DMS53 treated with DMSO at 0.1 percent for 48 hours (cell line): ENCODE measurements at regions not wholly inside any gene's neighbourhood (a gene's known extent, or its start where the extent isn't known, plus 50 kb on each side); places are given as distances from the start of the nearest gene placed in this dataset.
A peak's percentile ranks its signal among the peaks of the same experiment; 100 is the strongest.
"Not testable (repeated sequence)": the region's sequence is repeated elsewhere in the genome, so short reads cannot be mapped to it uniquely, and the experiment has no call there.

ENCODE experiments used
- DNase-seq: peaks from one replicate; lab custom pipeline; 2025; ENCODE audit not compliant: unreplicated experiment; lab: John Stamatoyannopoulos, UW

DNA sequence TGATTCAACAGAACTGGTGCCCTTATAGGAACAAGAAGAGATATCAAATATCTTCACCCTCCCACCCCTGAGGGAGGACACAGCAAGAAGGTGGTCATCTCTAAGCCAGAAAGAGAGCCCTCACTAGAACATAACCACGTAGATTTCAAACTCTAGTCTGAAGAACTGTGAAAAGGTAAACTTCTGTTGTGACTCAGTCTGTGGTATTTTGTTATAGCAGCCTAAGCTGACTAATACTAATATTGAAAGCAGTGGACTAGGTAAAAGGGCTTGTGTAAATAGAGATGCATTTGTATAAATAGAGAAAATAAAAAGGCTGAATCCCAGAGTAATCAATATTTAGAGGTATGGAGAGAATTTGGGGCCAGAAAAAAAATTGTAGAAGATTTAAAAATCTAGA is 157.6 kb upstream of the CCNH start:
- DNase-seq = no peak

DNA sequence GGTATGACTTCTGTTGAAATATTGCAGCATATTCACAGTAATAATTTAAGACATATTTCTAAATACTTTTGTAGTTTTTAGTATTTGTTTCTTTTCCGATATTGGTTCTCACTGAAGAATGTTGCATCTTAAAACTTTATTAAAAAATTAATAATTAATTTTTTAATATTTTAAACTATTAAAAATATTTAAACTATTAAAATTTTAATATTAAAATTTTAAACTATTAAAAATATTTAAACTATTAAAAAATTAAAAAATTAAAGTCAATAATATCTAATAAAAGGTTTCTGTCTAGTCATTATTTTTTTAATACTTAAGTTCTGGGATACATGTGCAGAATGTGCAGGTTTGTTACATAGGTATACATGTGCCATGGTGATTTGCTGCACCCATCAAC is 149.3 kb upstream of the CCNH start:
- DNase-seq = no peak

DNA sequence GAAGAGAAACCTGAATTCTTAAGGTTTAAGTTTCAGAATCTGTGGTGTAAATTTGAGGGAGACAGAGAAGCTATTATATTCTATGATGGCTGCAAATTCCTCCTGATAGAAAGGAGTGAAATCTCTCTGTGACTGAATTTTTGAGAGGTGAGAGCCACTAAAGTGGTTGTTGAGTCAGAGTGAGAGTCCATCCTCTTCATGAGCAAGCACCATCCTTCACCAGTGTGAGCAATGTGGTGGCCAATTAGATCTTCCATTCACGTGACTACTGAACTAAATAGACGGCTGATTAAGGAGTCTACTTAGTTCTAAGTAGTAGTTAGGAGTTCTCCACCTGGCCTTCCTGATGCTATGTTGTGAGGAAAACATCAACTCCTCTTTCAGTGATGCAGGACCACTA is 147.8 kb upstream of the CCNH start:
- no peak for DNase-seq

DNA sequence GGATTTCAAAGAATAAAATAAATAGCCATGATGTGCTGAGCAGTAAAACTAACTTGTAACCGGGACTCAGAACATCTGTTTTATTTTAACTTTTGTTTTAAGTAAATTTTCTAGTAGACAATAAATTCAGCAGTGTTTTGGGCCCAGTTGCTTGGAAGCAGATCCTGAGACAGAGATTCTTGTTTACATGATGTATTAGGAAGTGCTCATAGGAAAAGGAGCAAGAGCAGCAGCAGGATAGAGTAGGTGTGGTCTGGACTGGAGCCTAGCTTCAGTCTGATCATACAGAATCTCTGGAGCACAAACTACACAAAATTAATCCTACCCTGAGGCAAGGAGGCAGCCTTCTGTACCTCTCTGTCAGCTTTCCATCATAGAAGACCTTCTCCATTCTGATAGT is 139.2 kb upstream of the CCNH start:
- DNase-seq = no peak

DNA sequence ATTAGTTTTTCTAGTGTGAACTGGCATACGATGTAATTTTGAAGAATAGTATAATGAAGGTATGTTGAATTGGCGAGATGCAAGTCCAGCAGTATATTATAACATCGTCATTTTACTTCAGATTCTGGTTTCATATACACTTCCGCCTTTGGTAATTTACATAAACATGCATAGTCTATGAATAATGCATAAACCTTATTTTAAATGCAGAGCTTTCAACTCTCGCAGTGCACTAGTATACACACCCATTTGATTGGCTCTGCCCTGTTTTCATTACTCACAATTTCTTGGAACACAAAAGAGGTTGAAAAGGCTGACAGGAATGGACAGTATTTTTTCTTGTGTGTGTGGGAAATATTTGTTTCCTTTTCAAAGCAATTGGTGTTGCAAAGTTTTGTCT is 128.9 kb upstream of the CCNH start:
- DNase-seq = no peak

DNA sequence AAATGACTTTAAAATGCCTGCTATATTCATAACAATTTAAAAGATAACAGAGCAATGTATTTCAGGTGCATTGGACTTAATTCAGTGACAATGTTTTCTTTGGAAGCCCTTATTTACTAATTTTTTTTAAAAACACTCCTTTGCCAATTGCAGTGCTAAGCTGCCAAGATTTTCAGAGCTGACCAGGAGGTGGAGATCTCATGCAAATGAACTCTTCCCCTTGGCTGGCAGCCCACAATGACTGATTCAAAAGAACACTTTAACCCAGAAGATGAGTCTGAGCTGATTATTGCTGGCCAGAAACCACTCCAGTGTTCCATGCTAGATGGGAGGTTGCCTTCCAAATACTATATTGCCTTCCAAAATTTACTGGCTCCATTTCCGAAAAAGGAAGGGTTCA is 128.3 kb upstream of the CCNH start:
- DNase-seq = peak; percentile 9

DNA sequence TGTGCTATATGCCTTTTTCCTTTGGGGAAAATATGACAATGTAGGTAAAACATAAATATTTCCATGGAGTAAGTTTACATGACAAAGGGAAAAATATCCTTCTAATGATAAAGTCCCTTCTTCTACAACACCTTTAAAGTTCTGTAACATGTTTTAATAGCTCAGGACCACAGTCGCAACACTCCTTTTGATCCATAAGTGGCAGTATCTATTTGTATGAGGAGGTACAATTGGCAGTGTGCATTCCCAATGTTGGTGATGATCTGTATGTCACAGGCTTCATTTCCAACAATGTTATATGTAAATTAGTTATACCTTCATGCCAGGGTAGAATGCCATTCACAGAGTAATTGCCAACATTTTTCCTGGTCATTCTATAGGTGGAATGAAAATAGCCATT is 127.1 kb upstream of the CCNH start:
- no peak for DNase-seq

DNA sequence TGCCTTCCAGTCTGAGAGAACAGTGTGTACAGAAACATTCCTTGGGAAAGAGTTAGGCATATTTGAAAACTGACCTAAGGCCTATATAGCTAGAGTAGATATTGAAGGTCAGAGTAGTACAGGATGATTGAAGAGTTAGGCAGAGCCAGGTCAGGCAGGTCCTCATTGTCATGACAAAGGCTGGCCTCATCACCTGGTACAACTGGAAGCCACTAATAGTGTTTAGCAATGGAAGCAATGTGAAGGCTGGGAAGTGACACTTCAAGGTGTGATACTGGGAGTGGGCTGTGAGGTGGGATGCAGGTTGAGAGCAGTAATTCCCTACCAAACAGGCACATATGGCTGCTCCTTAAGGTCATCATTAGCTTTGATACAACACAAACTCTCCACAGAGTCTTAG is 123.6 kb upstream of the CCNH start:
- no peak for DNase-seq

DNA sequence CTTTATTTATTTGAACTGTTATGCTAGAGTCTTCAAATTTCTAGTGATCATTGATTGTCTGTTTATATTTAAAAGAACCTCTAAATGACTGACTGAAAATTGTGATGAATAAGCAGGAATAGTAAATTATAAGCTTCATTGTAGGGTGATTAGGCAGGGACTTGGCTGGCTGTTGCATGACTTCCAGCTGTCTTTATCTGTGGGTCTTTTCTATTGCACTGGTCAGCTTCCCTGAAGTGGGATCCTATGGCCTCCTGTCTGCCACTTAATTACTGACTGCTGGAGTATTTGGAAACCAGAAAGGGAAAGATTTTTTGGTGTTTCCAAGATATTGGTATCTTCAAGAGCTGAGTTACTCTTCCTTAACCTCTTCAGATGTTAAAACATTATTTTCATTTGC is 123.0 kb upstream of the CCNH start:
- no peak for DNase-seq

DNA sequence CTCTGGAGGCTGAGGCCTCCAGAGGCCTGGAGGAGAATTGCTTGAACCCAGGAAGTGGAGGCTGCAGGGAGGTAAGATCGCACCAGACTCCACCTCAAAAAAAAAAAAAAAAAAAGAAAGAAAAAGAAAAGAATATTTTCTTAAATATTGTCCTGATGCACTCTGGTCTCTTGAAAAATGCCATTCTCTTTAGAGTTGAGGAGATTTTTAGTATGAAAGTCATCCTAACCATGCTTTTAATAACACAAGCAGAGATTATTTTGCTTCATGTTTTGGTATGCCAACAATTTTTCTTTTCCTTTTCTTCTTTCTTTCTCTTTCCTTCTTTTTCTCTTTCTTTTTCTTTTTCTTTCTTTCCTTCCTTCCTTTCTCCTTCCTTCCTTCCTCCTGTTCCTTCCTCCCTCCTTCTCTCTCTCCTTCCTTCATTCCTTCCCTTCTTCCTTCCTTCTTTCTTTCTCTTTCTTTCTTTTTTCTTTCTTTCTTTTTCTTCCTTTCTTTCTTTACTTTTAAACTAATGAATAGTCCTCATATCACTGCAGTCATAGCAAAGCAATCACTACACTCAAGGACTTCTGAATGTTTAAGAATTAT is 116.9 kb upstream of the CCNH start:
- DNase-seq = no peak

DNA sequence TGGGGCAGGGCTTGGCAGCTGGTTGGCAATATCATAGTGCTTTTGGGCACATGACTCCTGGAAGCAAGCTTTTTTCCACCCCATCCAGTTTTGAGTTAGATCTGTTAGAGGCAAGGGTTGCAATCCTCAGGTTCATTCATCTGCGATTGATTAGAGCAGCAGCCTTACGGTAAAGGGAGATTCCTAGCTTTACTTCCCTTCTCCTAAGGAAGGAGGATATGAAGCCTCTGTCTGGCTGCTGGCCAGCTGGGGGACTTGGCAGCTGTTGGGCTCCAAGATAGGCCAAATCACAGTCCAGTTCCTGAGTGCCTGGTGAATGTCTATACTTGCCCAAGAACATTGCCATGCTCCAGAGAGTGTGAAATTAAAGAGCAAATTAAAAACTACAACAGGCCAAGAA is 113.4 kb upstream of the CCNH start:
- DNase-seq = no peak

DNA sequence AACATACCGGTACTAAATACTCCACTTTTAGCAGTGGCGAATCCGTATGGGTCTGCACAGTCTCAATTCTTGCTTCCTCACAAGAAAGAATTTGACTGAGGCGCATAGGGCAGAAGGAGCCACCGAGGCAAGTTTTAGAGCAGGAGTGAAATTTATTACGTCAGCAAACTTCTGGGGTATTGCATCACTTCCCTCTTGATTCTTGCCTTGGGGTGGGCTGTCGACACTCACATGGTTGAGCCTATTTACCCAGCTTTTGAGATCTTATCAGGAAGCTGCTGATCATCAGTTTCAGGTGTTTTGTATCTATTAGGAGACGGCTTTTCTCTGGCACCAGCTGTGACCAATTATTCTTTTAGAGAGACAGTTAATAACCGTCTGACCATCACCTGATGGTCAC is 111.5 kb upstream of the CCNH start:
- DNase-seq = no peak

DNA sequence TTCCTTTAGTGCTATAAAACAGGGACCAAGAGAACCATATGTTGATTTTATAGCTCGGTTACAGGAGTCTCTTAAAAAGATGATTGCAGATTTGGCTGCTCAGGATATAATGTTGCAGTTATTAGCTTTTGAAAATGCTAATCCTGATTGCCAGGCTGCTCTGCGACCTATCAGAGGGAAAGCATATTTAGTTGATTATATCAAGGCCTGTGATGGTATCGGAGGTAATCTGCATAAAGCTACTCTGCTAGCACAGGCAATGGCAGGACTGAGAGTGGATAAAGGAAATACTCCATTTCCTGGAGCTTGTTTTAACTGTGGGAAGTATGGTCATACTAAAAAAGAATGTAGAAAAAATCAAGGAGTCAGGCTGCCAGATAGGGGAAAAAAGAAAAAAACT is 99.0 kb upstream of the CCNH start:
- not testable (repeated sequence) for DNase-seq

DNA sequence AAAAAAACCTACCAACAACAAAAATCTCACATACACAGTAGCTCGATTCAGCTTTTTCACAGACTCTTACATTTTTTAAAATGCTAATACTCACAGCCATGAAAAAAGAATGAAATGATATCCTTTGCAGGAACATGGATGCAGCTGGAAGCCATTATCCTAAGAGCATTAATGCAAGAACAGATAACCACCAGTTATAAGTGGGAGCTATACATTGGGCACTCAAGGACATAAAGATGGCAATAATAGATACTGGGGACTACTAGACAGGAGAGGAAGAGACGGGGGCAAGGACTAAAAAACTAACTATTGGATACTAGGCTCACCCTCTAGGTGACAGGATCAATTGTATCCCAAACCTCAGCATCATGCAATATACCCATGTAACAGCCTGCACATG is 90.3 kb upstream of the CCNH start:
- no peak for DNase-seq

DNA sequence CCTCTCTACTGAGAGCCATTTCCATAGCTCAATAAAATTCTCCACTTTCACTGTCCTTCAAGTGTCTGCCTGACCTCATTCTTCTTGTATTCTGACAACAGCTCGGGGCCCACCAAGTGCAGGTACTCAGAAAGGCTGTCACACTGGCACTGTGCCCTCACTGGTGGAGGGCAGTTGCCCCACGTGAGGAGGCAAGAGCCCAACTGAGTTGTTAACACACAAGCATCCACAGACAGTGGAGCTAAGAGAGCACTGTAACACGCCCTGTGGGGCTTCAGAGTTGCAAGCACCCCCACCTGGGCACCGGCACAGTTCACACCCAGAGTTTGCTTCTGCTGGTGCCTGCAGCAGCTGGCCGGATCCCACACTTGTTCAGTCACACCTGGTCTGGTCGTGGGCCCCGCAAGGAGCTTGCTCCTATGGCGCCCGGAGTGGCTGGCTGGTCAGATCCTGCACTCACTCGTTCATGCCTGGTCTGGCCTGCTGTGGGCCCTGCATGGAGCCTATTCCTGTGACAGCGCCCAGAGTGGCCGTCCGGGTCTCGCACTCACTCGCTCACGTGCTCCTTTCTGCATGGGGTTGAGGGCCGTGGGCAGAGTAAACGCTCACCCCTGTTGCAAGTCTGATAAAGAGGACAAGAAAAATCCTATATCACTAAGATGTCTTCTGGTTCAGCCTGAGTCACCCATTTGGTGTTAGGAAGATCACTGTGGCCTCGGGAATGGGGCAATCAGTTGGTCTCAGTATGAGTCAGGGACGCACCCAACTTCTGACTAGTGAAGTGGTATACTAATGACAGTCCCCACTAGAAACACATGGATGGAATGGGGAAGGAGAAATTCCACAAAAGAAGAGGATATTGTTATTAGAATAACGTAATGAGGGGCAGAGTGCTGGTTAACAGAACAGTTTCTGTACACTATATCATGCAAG is 87.0 kb upstream of the CCNH start:
- DNase-seq = no peak
